ENCODE measurements at regions not wholly inside any gene's neighbourhood (a gene's known extent, or its start where the extent isn't known, plus 50 kb on each side); places are given as distances from the start of the nearest gene placed in this dataset.

DNA sequence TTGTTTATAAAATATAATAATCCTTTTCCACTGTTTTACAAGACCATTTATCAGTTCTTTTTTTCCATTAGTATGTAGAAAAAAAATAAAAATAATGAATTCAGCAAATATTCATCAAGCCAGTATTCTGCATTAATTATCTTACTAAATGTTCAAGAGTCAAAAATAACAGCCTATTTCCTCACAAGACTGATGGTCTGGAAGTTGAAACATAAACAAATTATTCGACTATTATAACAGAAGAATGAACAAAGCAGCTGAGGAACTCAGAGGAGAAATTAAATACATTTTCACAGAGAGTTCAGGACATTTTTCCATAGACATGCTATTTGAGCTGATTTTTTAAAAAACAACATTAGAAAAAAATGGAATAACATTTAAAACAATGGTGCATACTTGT lies 2594.8 kb downstream of the ARAP2 start:
- CTCF ChIA-PET, result interaction anchor here (1.6 kb wide), 1 partner anchor 14 kb away, joined by 3 read pairs; no protein-coding TSS in a partner anchor
- TF ChIP-seq, protein P1, sequence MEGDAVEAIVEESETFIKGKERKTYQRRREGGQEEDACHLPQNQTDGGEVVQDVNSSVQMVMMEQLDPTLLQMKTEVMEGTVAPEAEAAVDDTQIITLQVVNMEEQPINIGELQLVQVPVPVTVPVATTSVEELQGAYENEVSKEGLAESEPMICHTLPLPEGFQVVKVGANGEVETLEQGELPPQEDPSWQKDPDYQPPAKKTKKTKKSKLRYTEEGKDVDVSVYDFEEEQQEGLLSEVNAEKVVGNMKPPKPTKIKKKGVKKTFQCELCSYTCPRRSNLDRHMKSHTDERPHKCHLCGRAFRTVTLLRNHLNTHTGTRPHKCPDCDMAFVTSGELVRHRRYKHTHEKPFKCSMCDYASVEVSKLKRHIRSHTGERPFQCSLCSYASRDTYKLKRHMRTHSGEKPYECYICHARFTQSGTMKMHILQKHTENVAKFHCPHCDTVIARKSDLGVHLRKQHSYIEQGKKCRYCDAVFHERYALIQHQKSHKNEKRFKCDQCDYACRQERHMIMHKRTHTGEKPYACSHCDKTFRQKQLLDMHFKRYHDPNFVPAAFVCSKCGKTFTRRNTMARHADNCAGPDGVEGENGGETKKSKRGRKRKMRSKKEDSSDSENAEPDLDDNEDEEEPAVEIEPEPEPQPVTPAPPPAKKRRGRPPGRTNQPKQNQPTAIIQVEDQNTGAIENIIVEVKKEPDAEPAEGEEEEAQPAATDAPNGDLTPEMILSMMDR (IDR thresholded peaks at IDR 0.05; ENCODE audit: control extremely low read depth, extremely low read depth, low read depth, missing control alignments), result no peak
- no peak for DNase-seq (ENCODE audit: extremely low spot score)
- POLR2A ChIA-PET, result no interaction called here

GRCh38 chr4:33650036-33650435 lies 2594.3 kb downstream of the ARAP2 start:
- CTCF ChIA-PET, result no interaction called here
- POLR2A ChIA-PET, result no interaction called here
- DNase-seq (ENCODE audit: extremely low spot score), result no peak
- TF ChIP-seq, protein P1 (IDR thresholded peaks at IDR 0.05; ENCODE audit: control extremely low read depth, extremely low read depth, low read depth, missing control alignments), result no peak

DNA sequence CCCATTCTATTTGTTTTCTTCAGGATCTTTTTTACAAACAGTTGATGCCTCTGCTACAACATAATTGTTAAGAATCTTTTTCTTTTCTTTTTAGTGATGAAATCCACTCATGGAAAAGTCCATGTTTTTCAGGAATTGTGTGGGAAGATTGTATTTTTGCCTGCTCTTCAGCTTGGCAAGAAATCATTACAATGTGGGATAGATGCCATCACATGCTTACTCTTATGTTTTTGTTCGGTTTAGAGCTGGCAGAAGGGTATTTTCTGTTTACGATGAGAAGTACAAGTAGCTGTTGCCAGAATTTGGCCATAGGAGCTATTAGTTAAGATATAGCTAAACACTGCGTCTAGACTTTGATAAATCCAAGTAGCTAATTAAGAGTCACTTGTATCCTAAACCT lies 2585.3 kb downstream of the ARAP2 start:
- ChIA-PET CTCF (interaction anchor here (1.5 kb wide), 1 partner anchor 11 kb away, joined by 5 read pairs; no protein-coding TSS in a partner anchor), POLR2A (no interaction called here)
- DNase-seq (ENCODE audit: extremely low spot score), result no peak
- TF ChIP-seq, protein P1 (IDR thresholded peaks at IDR 0.05; ENCODE audit: control extremely low read depth, extremely low read depth, low read depth, missing control alignments), result no peak

DNA sequence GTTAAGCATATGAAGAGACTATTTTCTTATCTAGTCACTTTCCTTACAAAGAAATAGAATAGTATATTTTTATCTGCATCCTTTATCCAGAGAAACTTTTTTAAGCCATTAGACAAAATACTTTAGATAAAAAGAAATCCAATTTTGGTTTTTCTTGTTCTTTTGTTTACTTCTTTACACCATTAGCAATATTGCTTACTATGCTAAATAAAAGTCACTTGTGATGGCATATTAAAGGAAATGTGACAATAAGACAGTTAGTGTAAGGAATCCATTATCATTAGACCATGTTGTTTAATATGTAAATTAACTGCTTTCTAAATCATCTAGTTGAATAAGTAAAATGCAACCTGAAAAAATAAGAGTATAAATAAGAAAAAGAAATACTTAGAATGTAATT lies 2582.7 kb downstream of the ARAP2 start:
- TF ChIP-seq, protein P1 (IDR thresholded peaks at IDR 0.05; ENCODE audit: control extremely low read depth, extremely low read depth, low read depth, missing control alignments), result no peak
- CTCF ChIA-PET, result no interaction called here
- no peak for DNase-seq (ENCODE audit: extremely low spot score)
- POLR2A ChIA-PET, result no interaction called here

DNA sequence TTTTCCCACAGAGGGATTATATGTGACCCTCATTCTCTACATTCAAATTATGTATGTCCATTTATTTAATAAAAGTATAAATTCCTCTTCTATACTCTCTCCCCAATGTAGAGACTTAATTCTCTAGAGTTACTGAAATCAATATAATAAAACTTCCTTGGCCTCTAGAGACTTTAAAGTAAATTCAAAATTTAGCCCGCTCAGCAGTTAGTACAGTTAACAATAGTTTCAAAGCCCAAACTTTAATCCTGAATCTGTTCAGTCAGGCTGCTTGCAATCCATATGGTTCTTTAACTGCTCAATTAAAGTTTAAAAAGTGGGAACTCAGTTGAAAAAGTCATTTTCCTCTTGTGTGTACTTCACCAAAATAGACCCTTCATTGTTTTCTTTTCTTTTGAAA lies 2558.4 kb downstream of the ARAP2 start:
- ChIA-PET POLR2A (no interaction called here), CTCF (no interaction called here)
- TF ChIP-seq, protein P1 (IDR thresholded peaks at IDR 0.05; ENCODE audit: control extremely low read depth, extremely low read depth, low read depth, missing control alignments), result no peak
- no peak for DNase-seq (ENCODE audit: extremely low spot score)

GRCh38 chr4:33696041-33696440 lies 2548.3 kb downstream of the ARAP2 start:
- CTCF ChIA-PET, result interaction anchor here (1.1 kb wide), 1 partner anchor 12 kb away, joined by 3 read pairs; no protein-coding TSS in a partner anchor
- POLR2A ChIA-PET, result no interaction called here
- no peak for DNase-seq (ENCODE audit: extremely low spot score)
- TF ChIP-seq, protein P1 (IDR thresholded peaks at IDR 0.05; ENCODE audit: control extremely low read depth, extremely low read depth, low read depth, missing control alignments), result no peak

DNA sequence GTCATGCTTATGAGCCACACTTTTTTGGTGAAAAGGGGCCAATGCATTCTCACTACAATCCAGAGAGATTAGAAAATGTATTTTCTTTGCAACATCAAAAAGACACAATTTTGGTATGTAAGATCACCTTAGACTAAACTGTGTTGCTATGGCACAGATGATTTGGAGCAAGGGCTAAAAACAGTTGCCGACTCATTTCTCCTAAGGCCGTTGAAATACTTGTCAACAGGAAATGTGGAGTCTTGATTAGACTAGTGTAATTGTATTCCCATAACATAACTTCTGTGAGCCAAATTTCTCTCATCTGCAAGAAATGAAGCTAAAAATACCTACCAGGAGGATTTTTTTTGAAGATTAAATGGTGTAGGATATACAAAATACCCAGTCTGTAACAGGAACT lies 2547.7 kb downstream of the ARAP2 start:
- CTCF ChIA-PET, result interaction anchor here (1.1 kb wide), 1 partner anchor 11 kb away, joined by 3 read pairs; no protein-coding TSS in a partner anchor
- TF ChIP-seq, protein P1 (IDR thresholded peaks at IDR 0.05; ENCODE audit: control extremely low read depth, extremely low read depth, low read depth, missing control alignments), result no peak
- POLR2A ChIA-PET, result no interaction called here
- no peak for DNase-seq (ENCODE audit: extremely low spot score)
